ENCODE measurements at regions not wholly inside any gene's neighbourhood (a gene's known extent, or its start where the extent isn't known, plus 50 kb on each side); places are given as distances from the start of the nearest gene placed in this dataset.
"Not testable (repeated sequence)": the region's sequence is repeated elsewhere in the genome, so short reads cannot be mapped to it uniquely, and the experiment has no call there.

- H3K9ac ChIP-seq (ENCODE audit: low read length in 2 of 2); H3K4me1 ChIP-seq (ENCODE audit: control insufficient read depth, insufficient read depth, low read length); H3K36me3 ChIP-seq (ENCODE audit: control insufficient read depth in 2 of 2, insufficient read depth in 2 of 2, low read length in 2 of 2); H3K27me3 ChIP-seq (ENCODE audit: control insufficient read depth in 1 of 2, insufficient read depth in 2 of 2, low read length in 2 of 2); H3K9me3 ChIP-seq (ENCODE audit: control insufficient read depth in 2 of 2, low read length in 2 of 2); H3K4me3 ChIP-seq (ENCODE audit: low read length in 2 of 2); H3K27ac ChIP-seq (ENCODE audit: low read length): not testable (repeated sequence)
These were observed 760.3 kb upstream of the DEFB115 start for GRCh38 chr20:30497191-30497590.

GRCh38 chr20:30499123-30499522 is 758.3 kb upstream of the DEFB115 start:
- H3K27ac ChIP-seq (ENCODE audit: low read length) = no peak overlapping the region
- H3K4me3 ChIP-seq (ENCODE audit: low read length in 2 of 2) = no peak overlapping the region
- no peaks in the 10 kb centered on the region for H3K27me3 ChIP-seq (ENCODE audit: control insufficient read depth in 1 of 2, insufficient read depth in 2 of 2, low read length in 2 of 2)
- peaks cover 2% of the 10 kb centered on the region for H3K4me1 ChIP-seq (ENCODE audit: control insufficient read depth, insufficient read depth, low read length)
- H3K36me3 ChIP-seq (ENCODE audit: control insufficient read depth in 2 of 2, insufficient read depth in 2 of 2, low read length in 2 of 2) = no peaks in the 10 kb centered on the region
- H3K9ac ChIP-seq (ENCODE audit: low read length in 2 of 2) = no peak overlapping the region
- H3K9me3 ChIP-seq (ENCODE audit: control insufficient read depth in 2 of 2, low read length in 2 of 2) = no peaks in the 10 kb centered on the region

DNA sequence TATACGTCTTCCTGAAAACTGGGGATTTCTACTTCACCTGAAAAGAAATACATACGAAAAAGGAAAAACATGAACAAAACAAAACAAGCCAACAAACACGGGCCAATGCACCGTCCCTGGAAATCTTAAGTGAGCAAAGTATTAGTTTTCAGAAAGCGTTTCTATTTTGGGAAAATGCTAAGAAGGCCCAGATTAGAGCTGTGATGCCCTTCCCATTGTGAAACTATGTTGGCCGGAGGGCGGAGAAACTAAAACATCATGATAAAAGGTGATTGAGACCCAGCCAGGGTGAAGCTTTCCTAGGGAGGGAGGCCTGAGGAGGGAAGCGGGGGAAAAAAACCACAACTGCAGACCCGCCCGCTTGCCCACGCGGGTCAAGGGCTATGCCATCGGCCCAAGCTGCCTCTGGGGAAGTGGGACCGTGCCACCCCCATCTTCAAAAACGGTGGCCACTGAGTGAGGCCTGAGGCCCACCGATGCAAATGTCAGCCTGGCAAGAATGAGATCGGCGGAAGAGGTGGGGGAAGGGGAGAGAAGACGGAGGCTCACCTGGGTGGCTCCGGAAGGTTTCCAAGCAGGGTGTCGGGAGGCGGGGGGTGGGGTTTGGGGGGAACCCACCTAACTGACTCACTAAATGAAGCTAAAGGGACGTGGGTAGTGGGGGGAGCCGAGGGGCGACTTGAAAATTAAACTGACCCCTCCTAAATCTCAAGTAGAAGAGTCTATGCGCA is 757.6 kb upstream of the DEFB115 start:
- H3K4me3 ChIP-seq (ENCODE audit: low read length in 2 of 2); H3K9me3 ChIP-seq (ENCODE audit: control insufficient read depth in 2 of 2, low read length in 2 of 2); H3K27ac ChIP-seq (ENCODE audit: low read length); H3K9ac ChIP-seq (ENCODE audit: low read length in 2 of 2); H3K4me1 ChIP-seq (ENCODE audit: control insufficient read depth, insufficient read depth, low read length); H3K36me3 ChIP-seq (ENCODE audit: control insufficient read depth in 2 of 2, insufficient read depth in 2 of 2, low read length in 2 of 2); H3K27me3 ChIP-seq (ENCODE audit: control insufficient read depth in 1 of 2, insufficient read depth in 2 of 2, low read length in 2 of 2): not testable (repeated sequence)

- not testable (repeated sequence) for H3K9me3 ChIP-seq (ENCODE audit: control insufficient read depth in 2 of 2, low read length in 2 of 2); H3K27ac ChIP-seq (ENCODE audit: low read length); H3K4me1 ChIP-seq (ENCODE audit: control insufficient read depth, insufficient read depth, low read length); H3K27me3 ChIP-seq (ENCODE audit: control insufficient read depth in 1 of 2, insufficient read depth in 2 of 2, low read length in 2 of 2); H3K4me3 ChIP-seq (ENCODE audit: low read length in 2 of 2); H3K9ac ChIP-seq (ENCODE audit: low read length in 2 of 2); H3K36me3 ChIP-seq (ENCODE audit: control insufficient read depth in 2 of 2, insufficient read depth in 2 of 2, low read length in 2 of 2)
These were observed 757.0 kb upstream of the DEFB115 start for GRCh38 chr20:30500447-30500820.

GRCh38 chr20:30500829-30501440 is 756.5 kb upstream of the DEFB115 start:
- H3K9me3 ChIP-seq (ENCODE audit: control insufficient read depth in 2 of 2, low read length in 2 of 2) = no peaks in the 10 kb centered on the region
- no peak overlapping the region for H3K4me3 ChIP-seq (ENCODE audit: low read length in 2 of 2)
- H3K27me3 ChIP-seq (ENCODE audit: control insufficient read depth in 1 of 2, insufficient read depth in 2 of 2, low read length in 2 of 2) = no peaks in the 10 kb centered on the region
- H3K36me3 ChIP-seq (ENCODE audit: control insufficient read depth in 2 of 2, insufficient read depth in 2 of 2, low read length in 2 of 2) = no peaks in the 10 kb centered on the region
- no peak overlapping the region for H3K27ac ChIP-seq (ENCODE audit: low read length)
- peaks cover 2% of the 10 kb centered on the region for H3K4me1 ChIP-seq (ENCODE audit: control insufficient read depth, insufficient read depth, low read length)
- H3K9ac ChIP-seq (ENCODE audit: low read length in 2 of 2) = no peak overlapping the region

GRCh38 chr20:30502670-30503069 is 754.8 kb upstream of the DEFB115 start:
- Histone ChIP-seq H3K4me1 (ENCODE audit: control insufficient read depth, insufficient read depth, low read length) (peaks cover 2% of the 10 kb centered on the region), H3K27ac (ENCODE audit: low read length) (no peak overlapping the region), H3K9ac (ENCODE audit: low read length in 2 of 2) (no peak overlapping the region), H3K36me3 (ENCODE audit: control insufficient read depth in 2 of 2, insufficient read depth in 2 of 2, low read length in 2 of 2) (no peaks in the 10 kb centered on the region), H3K9me3 (ENCODE audit: control insufficient read depth in 2 of 2, low read length in 2 of 2) (no peaks in the 10 kb centered on the region), H3K27me3 (ENCODE audit: control insufficient read depth in 1 of 2, insufficient read depth in 2 of 2, low read length in 2 of 2) (no peaks in the 10 kb centered on the region), H3K4me3 (ENCODE audit: low read length in 2 of 2) (no peak overlapping the region)

- not testable (repeated sequence) for H3K27ac ChIP-seq (ENCODE audit: low read length); H3K9ac ChIP-seq (ENCODE audit: low read length in 2 of 2); H3K27me3 ChIP-seq (ENCODE audit: control insufficient read depth in 1 of 2, insufficient read depth in 2 of 2, low read length in 2 of 2); H3K4me3 ChIP-seq (ENCODE audit: low read length in 2 of 2); H3K9me3 ChIP-seq (ENCODE audit: control insufficient read depth in 2 of 2, low read length in 2 of 2); H3K36me3 ChIP-seq (ENCODE audit: control insufficient read depth in 2 of 2, insufficient read depth in 2 of 2, low read length in 2 of 2); H3K4me1 ChIP-seq (ENCODE audit: control insufficient read depth, insufficient read depth, low read length)
These were observed 754.3 kb upstream of the DEFB115 start for GRCh38 chr20:30503204-30503603.

DNA sequence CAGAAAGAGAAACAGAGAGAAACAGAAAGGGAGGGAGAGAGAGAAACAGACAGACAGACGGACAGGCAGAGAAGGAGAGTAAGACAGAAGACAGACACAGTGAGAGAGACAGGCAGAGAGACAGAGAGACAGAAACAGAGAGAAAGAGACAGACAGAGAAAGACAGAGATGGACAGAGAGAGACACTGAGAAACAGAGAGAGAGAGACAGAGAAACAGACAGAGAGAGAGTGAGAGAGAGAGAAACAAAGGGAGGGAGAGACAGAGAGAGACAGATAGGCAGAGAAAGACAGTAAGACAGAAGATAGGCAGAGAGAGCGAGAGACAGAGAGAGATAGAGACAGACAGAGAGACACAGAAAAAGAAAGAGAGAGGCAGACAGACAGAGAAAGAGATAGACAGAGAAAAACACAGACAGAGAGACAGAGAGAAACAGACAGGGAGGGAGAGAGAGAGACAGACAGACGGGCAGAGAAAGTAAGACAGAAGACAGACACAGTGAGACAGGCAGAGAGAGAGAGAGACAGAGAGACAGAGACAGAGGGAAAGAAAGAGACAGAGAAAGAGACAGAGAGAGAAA is 753.4 kb upstream of the DEFB115 start:
- H3K9me3 ChIP-seq (ENCODE audit: control insufficient read depth in 2 of 2, low read length in 2 of 2) = no peaks in the 10 kb centered on the region
- no peak overlapping the region for H3K27ac ChIP-seq (ENCODE audit: low read length)
- no peak overlapping the region for H3K4me3 ChIP-seq (ENCODE audit: low read length in 2 of 2)
- H3K36me3 ChIP-seq (ENCODE audit: control insufficient read depth in 2 of 2, insufficient read depth in 2 of 2, low read length in 2 of 2) = no peaks in the 10 kb centered on the region
- H3K27me3 ChIP-seq (ENCODE audit: control insufficient read depth in 1 of 2, insufficient read depth in 2 of 2, low read length in 2 of 2) = no peaks in the 10 kb centered on the region
- H3K9ac ChIP-seq (ENCODE audit: low read length in 2 of 2) = no peak overlapping the region
- H3K4me1 ChIP-seq (ENCODE audit: control insufficient read depth, insufficient read depth, low read length) = peaks cover 2% of the 10 kb centered on the region

DNA sequence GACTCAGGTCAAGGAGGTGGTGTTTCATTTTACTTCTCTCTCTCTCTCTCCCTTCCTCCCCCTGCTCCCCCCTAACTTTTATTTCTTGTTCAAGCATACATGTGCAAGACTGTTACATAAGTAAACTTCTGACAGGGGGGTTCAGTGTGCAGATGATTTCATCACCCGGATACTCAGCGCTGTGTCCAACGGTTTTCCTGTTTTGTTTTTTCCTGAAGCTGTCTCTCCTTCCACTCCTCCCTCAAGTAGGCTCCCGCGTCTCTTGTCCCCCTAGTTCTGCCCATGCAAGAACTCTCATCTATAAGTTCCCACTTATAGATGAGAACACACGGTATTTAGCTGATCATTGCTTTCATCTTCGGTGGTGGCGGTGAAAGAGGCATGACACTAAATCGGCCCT is 751.9 kb upstream of the DEFB115 start:
- Histone ChIP-seq H3K9ac (ENCODE audit: low read length in 2 of 2) (no peak overlapping the region), H3K4me3 (ENCODE audit: low read length in 2 of 2) (no peak overlapping the region), H3K9me3 (ENCODE audit: control insufficient read depth in 2 of 2, low read length in 2 of 2) (no peaks in the 10 kb centered on the region), H3K27ac (ENCODE audit: low read length) (no peak overlapping the region), H3K4me1 (ENCODE audit: control insufficient read depth, insufficient read depth, low read length) (no peaks in the 10 kb centered on the region), H3K27me3 (ENCODE audit: control insufficient read depth in 1 of 2, insufficient read depth in 2 of 2, low read length in 2 of 2) (no peaks in the 10 kb centered on the region), H3K36me3 (ENCODE audit: control insufficient read depth in 2 of 2, insufficient read depth in 2 of 2, low read length in 2 of 2) (no peaks in the 10 kb centered on the region)

GRCh38 chr20:30506100-30506499 is 751.4 kb upstream of the DEFB115 start:
- Histone ChIP-seq H3K27me3 (ENCODE audit: control insufficient read depth in 1 of 2, insufficient read depth in 2 of 2, low read length in 2 of 2) (no peaks in the 10 kb centered on the region), H3K27ac (ENCODE audit: low read length) (no peak overlapping the region), H3K9ac (ENCODE audit: low read length in 2 of 2) (no peak overlapping the region)

GRCh38 chr20:30508382-30508781 is 749.1 kb upstream of the DEFB115 start:
- not testable (repeated sequence) for H3K9me3 ChIP-seq (ENCODE audit: control insufficient read depth in 2 of 2, low read length in 2 of 2); H3K4me1 ChIP-seq (ENCODE audit: control insufficient read depth, insufficient read depth, low read length); H3K9ac ChIP-seq (ENCODE audit: low read length in 2 of 2); H3K27ac ChIP-seq (ENCODE audit: low read length); H3K36me3 ChIP-seq (ENCODE audit: control insufficient read depth in 2 of 2, insufficient read depth in 2 of 2, low read length in 2 of 2); H3K4me3 ChIP-seq (ENCODE audit: low read length in 2 of 2); H3K27me3 ChIP-seq (ENCODE audit: control insufficient read depth in 1 of 2, insufficient read depth in 2 of 2, low read length in 2 of 2)

More at GRCh38 chr20:30506100-30506499, 751.4 kb upstream of the DEFB115 start:
- Histone ChIP-seq H3K4me1 (ENCODE audit: control insufficient read depth, insufficient read depth, low read length) (no peaks in the 10 kb centered on the region), H3K4me3 (ENCODE audit: low read length in 2 of 2) (no peak overlapping the region), H3K36me3 (ENCODE audit: control insufficient read depth in 2 of 2, insufficient read depth in 2 of 2, low read length in 2 of 2) (no peaks in the 10 kb centered on the region), H3K9me3 (ENCODE audit: control insufficient read depth in 2 of 2, low read length in 2 of 2) (no peaks in the 10 kb centered on the region)

All from stomach smooth muscle (tissue), 2 donors.